ENCODE measurements at regions not wholly inside any gene's neighbourhood (a gene's known extent, or its start where the extent isn't known, plus 50 kb on each side); places are given as distances from the start of the nearest gene placed in this dataset.

- H3K4me1 Mint-ChIP-seq (ENCODE audit: unreplicated experiment), result no peaks in the 10 kb centered on the region
- no peak for TF ChIP-seq CTCF (conservative IDR thresholded peaks at IDR 0.05)
- H3K27ac Mint-ChIP-seq, result no peak overlapping the region
- no peaks in the 10 kb centered on the region for H3K9me3 Mint-ChIP-seq
- no peaks in the 10 kb centered on the region for H3K36me3 Mint-ChIP-seq
- DNase-seq (ENCODE audit: extremely low spot score, unreplicated experiment), result no peak
- H3K27me3 Mint-ChIP-seq, result no peaks in the 10 kb centered on the region
- no peak overlapping the region for H3K4me3 Mint-ChIP-seq
Measured at GRCh38 chr5:6090838-6091237, 287.5 kb downstream of the MED10 start.

DNA sequence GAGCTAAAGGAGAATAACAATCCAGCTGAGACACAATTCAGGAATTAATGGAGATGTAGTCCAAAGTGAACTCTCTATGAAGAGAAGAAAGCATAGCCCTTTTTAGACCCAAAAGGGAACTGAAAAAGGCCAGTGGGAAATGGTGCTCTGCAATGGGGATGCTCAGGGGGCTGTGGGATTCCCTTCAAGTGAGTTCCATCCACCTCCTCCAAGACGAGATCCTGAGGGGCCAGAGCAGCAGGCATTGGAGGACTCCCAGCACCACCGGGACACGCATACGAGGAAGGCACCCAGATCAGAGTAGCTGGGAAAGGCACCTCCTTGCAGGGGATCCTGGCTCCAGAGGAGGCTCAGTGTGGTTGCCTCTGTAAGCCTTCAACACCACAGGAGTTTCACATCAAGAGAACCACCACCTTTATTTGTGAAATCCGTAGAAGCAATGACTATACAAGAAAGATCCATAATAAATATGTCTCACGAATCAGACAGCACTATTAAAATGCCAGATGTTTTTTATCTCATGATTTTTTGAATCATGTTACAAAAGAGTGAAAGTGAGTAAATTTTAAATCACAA is 288.2 kb downstream of the MED10 start:
- H3K9me3 Mint-ChIP-seq, result no peaks in the 10 kb centered on the region

GRCh38 chr5:6088706-6089105 is 289.6 kb downstream of the MED10 start:
- DNase-seq (ENCODE audit: extremely low spot score, unreplicated experiment), result no peak
- Mint-ChIP-seq H3K4me1 (ENCODE audit: unreplicated experiment) (peaks cover 6% of the 10 kb centered on the region), H3K36me3 (no peaks in the 10 kb centered on the region), H3K9me3 (no peaks in the 10 kb centered on the region), H3K27ac (no peak overlapping the region), H3K27me3 (peaks cover 11% of the 10 kb centered on the region), H3K4me3 (no peak overlapping the region)
- TF ChIP-seq CTCF (conservative IDR thresholded peaks at IDR 0.05), result no peak

More for the DNA sequence above, 288.2 kb downstream of the MED10 start:
- no peak for DNase-seq (ENCODE audit: extremely low spot score, unreplicated experiment)
- no peaks in the 10 kb centered on the region for H3K36me3 Mint-ChIP-seq
- H3K4me3 Mint-ChIP-seq, result no peak overlapping the region
- TF ChIP-seq CTCF (conservative IDR thresholded peaks at IDR 0.05), result no peak
- no peak overlapping the region for H3K27ac Mint-ChIP-seq
- H3K4me1 Mint-ChIP-seq (ENCODE audit: unreplicated experiment), result no peaks in the 10 kb centered on the region
- peaks cover 1% of the 10 kb centered on the region for H3K27me3 Mint-ChIP-seq

DNA sequence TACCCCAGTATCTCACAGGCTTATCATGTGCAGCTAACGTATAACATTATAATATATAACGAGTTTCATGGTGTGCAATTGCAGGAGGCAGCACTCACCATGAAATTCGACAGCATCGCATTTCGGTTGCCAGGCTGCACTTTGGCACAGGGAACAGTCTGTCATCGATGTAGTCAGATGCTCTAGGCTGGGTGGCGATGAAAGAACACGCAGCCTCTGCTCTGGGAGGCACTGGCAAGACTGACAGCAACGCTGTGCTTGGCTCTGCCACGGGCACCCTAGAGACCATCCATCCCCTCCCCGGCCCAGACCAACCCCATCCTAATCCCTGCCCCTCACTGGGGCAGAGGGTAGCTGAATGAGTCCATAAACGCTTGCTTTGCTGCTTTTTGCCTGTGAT is 290.8 kb downstream of the MED10 start:
- DNase-seq (ENCODE audit: extremely low spot score, unreplicated experiment), result no peak
- peaks cover 12% of the 10 kb centered on the region for H3K27me3 Mint-ChIP-seq
- H3K4me3 Mint-ChIP-seq, result no peak overlapping the region
- no peak overlapping the region for H3K27ac Mint-ChIP-seq
- no peak for TF ChIP-seq CTCF (conservative IDR thresholded peaks at IDR 0.05)
- H3K9me3 Mint-ChIP-seq, result no peaks in the 10 kb centered on the region
- H3K36me3 Mint-ChIP-seq, result no peaks in the 10 kb centered on the region
- H3K4me1 Mint-ChIP-seq (ENCODE audit: unreplicated experiment), result peaks cover 9% of the 10 kb centered on the region

GRCh38 chr5:6086871-6087270 is 291.5 kb downstream of the MED10 start:
- H3K27me3 Mint-ChIP-seq, result peaks cover 12% of the 10 kb centered on the region

More at GRCh38 chr5:6086871-6087270, 291.5 kb downstream of the MED10 start:
- peaks cover 9% of the 10 kb centered on the region for H3K4me1 Mint-ChIP-seq (ENCODE audit: unreplicated experiment)
- no peak for TF ChIP-seq CTCF (conservative IDR thresholded peaks at IDR 0.05)
- H3K36me3 Mint-ChIP-seq, result no peaks in the 10 kb centered on the region
- H3K4me3 Mint-ChIP-seq, result no peak overlapping the region
- no peaks in the 10 kb centered on the region for H3K9me3 Mint-ChIP-seq
- H3K27ac Mint-ChIP-seq, result no peak overlapping the region
- no peak for DNase-seq (ENCODE audit: extremely low spot score, unreplicated experiment)
